Right cardiac atrium (tissue), 5 donors: ENCODE measurements at regions not wholly inside any gene's neighbourhood (a gene's known extent, or its start where the extent isn't known, plus 50 kb on each side); places are given as distances from the start of the nearest gene placed in this dataset.

Experiments
- ATAC-seq, 2 donors: fragments of 200-7000 bp; cut with Tn5 transposase; one replicate each; pipeline versions ENCODE4 v1.8.0 to v1.9.1; 2020; ENCODE audit warnings: moderate library complexity in 2 of 2, mild to moderate bottlenecking in 1 of 2
- DNase-seq, 3 donors: peaks; one replicate each; pipeline ENCODE4 v3.0.0-alpha.2; 2020
- H3K27ac ChIP-seq: one replicate; pipeline ENCODE4 v1.5.1; 2013; ENCODE audit warnings: mild to moderate bottlenecking, low read length, control low read depth, moderate library complexity
- H3K27me3 ChIP-seq: one replicate; pipeline ENCODE4 v1.6.1; 2013; ENCODE audit not compliant: control insufficient read depth, insufficient read depth
- H3K4me1 ChIP-seq: one replicate; pipeline ENCODE4 v1.6.1; 2013; ENCODE audit warnings: low read length; ENCODE audit not compliant: control insufficient read depth, insufficient read depth
- H3K4me3 ChIP-seq: one replicate; pipeline ENCODE4 v1.5.1; 2013; ENCODE audit warnings: low read length, control low read depth
- H3K9me3 ChIP-seq: one replicate; pipeline ENCODE4 v1.6.1; 2013; ENCODE audit warnings: low read length; ENCODE audit not compliant: control insufficient read depth
- WGBS: extraction: QIAGEN DNeasy Blood & Tissue Kit; methylation state at CpG from one replicate; pipeline ENCODE4 v1.1.7; 2013; 5-methylcytosine and 5-hydroxymethylcytosine counted together
- intact Hi-C, 4 donors: fragments of 100-400 bp; cut with DNase I; formaldehyde crosslinking; loops; one replicate each; pipeline versions ENCODE4 v1.11.0 to v1.14.0; 2022 to 2023
- donor health status: healthy with polysubstance abuse.
- donor health status: DM: no; HTN: yes; CAD: no.
- donor health status: DM: no; HTN: no; CAD: no.
- donor health status: DM: no; HTN: yes; CAD: no; lungs with severe emphysema.
- donor health status: DM: yes; HTN: yes; CAD: no.

- no peak for DNase-seq
- 72% methylated on average over 1 of the region's 1 CpG for WGBS
- intact Hi-C loops = no loop called here
Measured at GRCh38 chr13:86109107-86109506, 309.9 kb upstream of the SLITRK6 start.

GRCh38 chr13:86108334-86108733 is 309.1 kb upstream of the SLITRK6 start:
- WGBS = 75% methylated on average over 3 of the region's 3 CpGs
- no peak for ATAC-seq
- H3K4me1 ChIP-seq = no peaks in the 10 kb centered on the region
- no peaks in the 10 kb centered on the region for H3K27me3 ChIP-seq
- H3K27ac ChIP-seq = no peak overlapping the region
- no peak overlapping the region for H3K4me3 ChIP-seq
- intact Hi-C loops = no loop called here
- DNase-seq = no peak
- no peaks in the 10 kb centered on the region for H3K9me3 ChIP-seq

More at GRCh38 chr13:86109107-86109506, 309.9 kb upstream of the SLITRK6 start:
- Histone ChIP-seq H3K4me3 (no peak overlapping the region), H3K27me3 (no peaks in the 10 kb centered on the region), H3K4me1 (no peaks in the 10 kb centered on the region), H3K9me3 (no peaks in the 10 kb centered on the region), H3K27ac (no peak overlapping the region)
- no peak for ATAC-seq

- H3K9me3 ChIP-seq = no peaks in the 10 kb centered on the region
- intact Hi-C loops = no loop called here
- no peak for DNase-seq
Measured at GRCh38 chr13:86098511-86098910, 299.3 kb upstream of the SLITRK6 start.

GRCh38 chr13:86095351-86095750 is 296.1 kb upstream of the SLITRK6 start:
- H3K27me3 ChIP-seq = no peaks in the 10 kb centered on the region
- no peaks in the 10 kb centered on the region for H3K9me3 ChIP-seq
- intact Hi-C loops = no loop called here
- DNase-seq (no peak), ATAC-seq (no peak)
- 85% methylated on average over 3 of the region's 3 CpGs for WGBS
- H3K4me3 ChIP-seq = no peak overlapping the region
- H3K27ac ChIP-seq = no peak overlapping the region
- H3K4me1 ChIP-seq = no peaks in the 10 kb centered on the region

More at GRCh38 chr13:86098511-86098910, 299.3 kb upstream of the SLITRK6 start:
- no peak overlapping the region for H3K27ac ChIP-seq
- no peaks in the 10 kb centered on the region for H3K4me1 ChIP-seq
- no peak overlapping the region for H3K4me3 ChIP-seq
- H3K27me3 ChIP-seq = no peaks in the 10 kb centered on the region
- no peak for ATAC-seq

- Histone ChIP-seq H3K27ac (no peak overlapping the region), H3K4me1 (no peaks in the 10 kb centered on the region), H3K9me3 (no peaks in the 10 kb centered on the region), H3K27me3 (no peaks in the 10 kb centered on the region), H3K4me3 (no peak overlapping the region)
- intact Hi-C loops = no loop called here
- ATAC-seq (no peak), DNase-seq (no peak)
- WGBS = 32% methylated on average over 2 of the region's 2 CpGs
Measured at GRCh38 chr13:86090181-86090580, 291.0 kb upstream of the SLITRK6 start.

- Histone ChIP-seq H3K4me1 (no peaks in the 10 kb centered on the region), H3K27ac (no peak overlapping the region), H3K9me3 (no peaks in the 10 kb centered on the region), H3K4me3 (no peak overlapping the region), H3K27me3 (no peaks in the 10 kb centered on the region)
- DNase-seq = no peak
- intact Hi-C loops = no loop called here
- no peak for ATAC-seq
Measured at GRCh38 chr13:86087244-86087643, 288.0 kb upstream of the SLITRK6 start.

- DNase-seq (no peak), ATAC-seq (no peak)
- intact Hi-C loops = no loop called here
- Histone ChIP-seq H3K9me3 (no peaks in the 10 kb centered on the region), H3K27me3 (no peaks in the 10 kb centered on the region), H3K4me3 (no peak overlapping the region), H3K27ac (no peak overlapping the region), H3K4me1 (no peaks in the 10 kb centered on the region)
Measured at GRCh38 chr13:86085890-86086289, 286.7 kb upstream of the SLITRK6 start.

GRCh38 chr13:86082121-86082520 is 282.9 kb upstream of the SLITRK6 start:
- Histone ChIP-seq H3K4me1 (no peaks in the 10 kb centered on the region), H3K27me3 (no peaks in the 10 kb centered on the region), H3K4me3 (no peak overlapping the region), H3K9me3 (no peaks in the 10 kb centered on the region), H3K27ac (no peak overlapping the region)
- no peak for ATAC-seq
- no peak for DNase-seq
- intact Hi-C loops = no loop called here

- Histone ChIP-seq H3K9me3 (no peaks in the 10 kb centered on the region), H3K4me3 (no peak overlapping the region), H3K4me1 (no peaks in the 10 kb centered on the region), H3K27me3 (no peaks in the 10 kb centered on the region), H3K27ac (no peak overlapping the region)
- no peak for ATAC-seq
- 47% methylated on average over 2 of the region's 2 CpGs for WGBS
- no peak for DNase-seq
- intact Hi-C loops = no loop called here
Measured at GRCh38 chr13:86080340-86080995, 281.2 kb upstream of the SLITRK6 start.

GRCh38 chr13:86066611-86067365 is 267.6 kb upstream of the SLITRK6 start:
- no peak for DNase-seq
- Histone ChIP-seq H3K4me3 (no peak overlapping the region), H3K27me3 (no peaks in the 10 kb centered on the region), H3K27ac (no peak overlapping the region), H3K9me3 (no peaks in the 10 kb centered on the region), H3K4me1 (no peaks in the 10 kb centered on the region)
- WGBS = 56% methylated on average over 4 of the region's 4 CpGs
- intact Hi-C loops = no loop called here
- ATAC-seq = no peak

- H3K27ac ChIP-seq = no peak overlapping the region
- no peaks in the 10 kb centered on the region for H3K4me1 ChIP-seq
- ATAC-seq (no peak), DNase-seq (no peak)
- intact Hi-C loops = no loop called here
- no peaks in the 10 kb centered on the region for H3K9me3 ChIP-seq
- 88% methylated on average over 3 of the region's 3 CpGs for WGBS
- no peaks in the 10 kb centered on the region for H3K27me3 ChIP-seq
- no peak overlapping the region for H3K4me3 ChIP-seq
Measured at GRCh38 chr13:86052141-86052540, 252.9 kb upstream of the SLITRK6 start.
